GM12892 (cell line): ENCODE measurements at regions not wholly inside any gene's neighbourhood (a gene's known extent, or its start where the extent isn't known, plus 50 kb on each side); places are given as distances from the start of the nearest gene placed in this dataset.

ENCODE experiments used
- POLR2A ChIP-seq: IDR thresholded peaks from 2 replicates; pipeline ENCODE4 v1.6.1; 2011; ENCODE audit warnings: low read depth, low read length, control low read depth
- POLR2AphosphoS5 ChIP-seq: IDR thresholded peaks from 2 replicates; pipeline ENCODE4 v1.6.1; 2011; ENCODE audit warnings: low read depth, low read length, control low read depth
- TAF1 ChIP-seq: IDR thresholded peaks from 2 replicates; pipeline ENCODE4 v1.6.1; 2011; ENCODE audit warnings: low read depth, mild to moderate bottlenecking, control low read depth, low read length, borderline replicate concordance

DNA sequence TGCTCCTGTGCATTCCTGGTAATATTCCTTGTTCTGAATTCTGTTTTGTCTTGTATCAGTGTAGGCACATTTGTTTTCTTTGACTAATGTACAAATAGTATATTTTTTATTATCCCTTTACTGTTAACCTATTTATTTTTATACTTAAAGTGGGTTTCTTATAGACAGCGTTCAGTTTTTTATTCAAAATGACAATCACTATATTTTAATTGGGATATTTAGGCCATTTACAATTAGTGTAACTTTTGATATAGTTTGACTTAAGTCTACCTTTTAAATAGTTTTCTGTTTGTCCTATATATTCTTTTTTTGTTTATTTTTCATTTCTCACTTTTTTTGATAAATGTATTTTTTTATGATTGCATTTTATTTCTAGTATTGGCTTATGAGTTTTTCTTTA is 219.8 kb downstream of the DNAJB9 start:
- no peak for TF ChIP-seq POLR2A
- no peak for TF ChIP-seq POLR2AphosphoS5
- no peak for TF ChIP-seq TAF1
